Stomach (tissue), 4 donors: ENCODE measurements at regions not wholly inside any gene's neighbourhood (a gene's known extent, or its start where the extent isn't known, plus 50 kb on each side); places are given as distances from the start of the nearest gene placed in this dataset.

Experiments used
- EP300 ChIP-seq: sonication (generic); formaldehyde crosslinking; IDR thresholded peaks from one replicate; pipeline ENCODE4 v1.6.1; 2017; ENCODE audit warnings: antibody characterized with exemption
- POLR2A ChIP-seq, 4 donors: fragments of 450-650 bp; IDR thresholded peaks; one replicate each; pipeline ENCODE4 v1.6.1; 2016; ENCODE audit warnings: antibody characterized with exemption in 4 of 4, control low read depth in 2 of 4, mild to moderate bottlenecking in 1 of 4, moderate library complexity in 1 of 4
- POLR2AphosphoS5 ChIP-seq, 3 donors: sonication (generic); formaldehyde crosslinking; IDR thresholded peaks; one replicate each; pipeline ENCODE4 v1.6.1; 2016; ENCODE audit warnings: antibody characterized with exemption in 3 of 3
- TF ChIP-seq, protein P1 (sequence below), 7 experiments: fragments of 450-650 bp in 4 of 7; fragments of 200-600 bp in 3 of 7; sonication (generic) in 3 of 7; IDR thresholded peaks; one replicate each; pipeline ENCODE4 v1.5.1; 2016 to 2019; ENCODE audit warnings: antibody characterized with exemption in 7 of 7, control low read depth in 2 of 7, mild to moderate bottlenecking in 1 of 7

DNA sequence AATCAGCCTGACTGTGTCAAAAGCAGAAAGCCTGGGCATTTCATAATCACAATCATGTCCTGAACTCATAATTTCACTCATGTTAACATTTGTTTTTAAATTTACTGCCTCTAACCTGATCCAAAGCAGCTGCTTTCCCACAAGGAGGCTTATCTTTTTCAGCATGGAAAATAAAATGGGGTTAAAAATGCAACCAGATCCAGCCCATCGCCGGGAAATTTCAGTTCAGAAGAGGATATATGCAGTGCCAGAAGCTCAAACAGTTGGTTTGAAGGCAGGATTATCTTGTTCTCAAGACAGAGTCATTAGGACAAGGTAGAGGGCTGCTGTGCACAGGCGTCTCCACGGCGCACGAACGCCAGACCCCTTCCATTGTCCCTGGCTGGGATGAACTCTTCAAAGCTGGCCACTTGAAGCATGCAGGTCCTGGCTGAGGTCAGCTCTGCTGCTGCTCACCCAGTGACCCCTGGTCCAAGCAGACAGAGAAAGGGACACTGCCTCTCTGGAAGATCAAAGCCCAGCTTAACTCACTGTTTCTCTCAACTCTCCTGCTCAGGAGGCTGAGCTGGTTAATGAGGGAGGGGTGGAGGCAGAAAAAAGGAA lies 191.1 kb upstream of the HEY2 start:
- TF ChIP-seq, protein P1, sequence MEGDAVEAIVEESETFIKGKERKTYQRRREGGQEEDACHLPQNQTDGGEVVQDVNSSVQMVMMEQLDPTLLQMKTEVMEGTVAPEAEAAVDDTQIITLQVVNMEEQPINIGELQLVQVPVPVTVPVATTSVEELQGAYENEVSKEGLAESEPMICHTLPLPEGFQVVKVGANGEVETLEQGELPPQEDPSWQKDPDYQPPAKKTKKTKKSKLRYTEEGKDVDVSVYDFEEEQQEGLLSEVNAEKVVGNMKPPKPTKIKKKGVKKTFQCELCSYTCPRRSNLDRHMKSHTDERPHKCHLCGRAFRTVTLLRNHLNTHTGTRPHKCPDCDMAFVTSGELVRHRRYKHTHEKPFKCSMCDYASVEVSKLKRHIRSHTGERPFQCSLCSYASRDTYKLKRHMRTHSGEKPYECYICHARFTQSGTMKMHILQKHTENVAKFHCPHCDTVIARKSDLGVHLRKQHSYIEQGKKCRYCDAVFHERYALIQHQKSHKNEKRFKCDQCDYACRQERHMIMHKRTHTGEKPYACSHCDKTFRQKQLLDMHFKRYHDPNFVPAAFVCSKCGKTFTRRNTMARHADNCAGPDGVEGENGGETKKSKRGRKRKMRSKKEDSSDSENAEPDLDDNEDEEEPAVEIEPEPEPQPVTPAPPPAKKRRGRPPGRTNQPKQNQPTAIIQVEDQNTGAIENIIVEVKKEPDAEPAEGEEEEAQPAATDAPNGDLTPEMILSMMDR (IDR thresholded peaks at IDR 0.05): no peak
- TF ChIP-seq POLR2AphosphoS5 (IDR thresholded peaks at IDR 0.05): no peak
- no peak for TF ChIP-seq POLR2A (IDR thresholded peaks at IDR 0.05)
- TF ChIP-seq EP300: no peak
